CD14-positive monocyte (primary cell): ENCODE measurements at regions not wholly inside any gene's neighbourhood (a gene's known extent, or its start where the extent isn't known, plus 50 kb on each side); places are given as distances from the start of the nearest gene placed in this dataset.

Source experiments
- DNase-seq, 3 donors: peaks; one replicate each; pipeline ENCODE4 v3.0.0-alpha.2; 2011 to 2022
- H2AFZ ChIP-seq: 2 replicates; pipeline ENCODE4 v1.6.0; 2012; ENCODE audit warnings: mild to moderate bottlenecking, low read depth, low read length, inconsistent platforms; ENCODE audit not compliant: insufficient read depth, poor library complexity, severe bottlenecking
- H3K27ac ChIP-seq, 2 donors: 1 replicate in 1 of 2; 2 replicates in 1 of 2; pipeline ENCODE4 v1.5.1; 2012 to 2013; ENCODE audit warnings: low read length in 2 of 2, control low read depth in 1 of 2, inconsistent platforms in 1 of 2, low read depth in 1 of 2, mild to moderate bottlenecking in 1 of 2
- H3K27me3 ChIP-seq, 2 donors: one replicate each; pipeline versions ENCODE4 v1.6.0 to v1.6.1; 2011 to 2013; ENCODE audit warnings: low read length in 2 of 2; ENCODE audit not compliant: control insufficient read depth in 2 of 2, insufficient read depth in 2 of 2
- H3K36me3 ChIP-seq, 2 donors: replicated peaks in 1 of 2; 1 replicate in 1 of 2; 2 replicates in 1 of 2; pipeline versions ENCODE4 v1.5.1 to v1.6.1; 2012 to 2013; ENCODE audit warnings: low read length in 2 of 2, control low read depth in 1 of 2, inconsistent platforms in 1 of 2, mild to moderate bottlenecking in 1 of 2; ENCODE audit not compliant: insufficient read depth in 2 of 2, control insufficient read depth in 1 of 2
- H3K4me1 ChIP-seq, 2 donors: 1 replicate in 1 of 2; 2 replicates in 1 of 2; pipeline versions ENCODE4 v1.5.1 to v1.6.1; 2012 to 2013; ENCODE audit warnings: low read length in 2 of 2, control low read depth in 1 of 2, inconsistent platforms in 1 of 2, mild to moderate bottlenecking in 1 of 2, moderate library complexity in 1 of 2; ENCODE audit not compliant: insufficient read depth in 2 of 2, control insufficient read depth in 1 of 2
- H3K4me2 ChIP-seq: replicated peaks from 2 replicates; pipeline ENCODE3; 2012; ENCODE audit warnings: low read length, moderate library complexity, mild to moderate bottlenecking; ENCODE audit not compliant: poor library complexity, severe bottlenecking; ENCODE audit errors: extremely low read depth
- H3K4me3 ChIP-seq, 3 experiments: fragments of 200-600 bp in 1 of 3; sonication (generic) in 1 of 3; replicated peaks in 1 of 3; 1 replicate in 2 of 3; 2 replicates in 1 of 3; pipeline ENCODE4 v1.5.1; 2011 to 2013; ENCODE audit warnings: low read length in 3 of 3, mild to moderate bottlenecking in 3 of 3, control low read depth in 2 of 3, low read depth in 2 of 3, inconsistent platforms in 1 of 3, moderate library complexity in 1 of 3
- H3K79me2 ChIP-seq: 2 replicates; pipeline ENCODE4 v1.6.0; 2012; ENCODE audit warnings: mild to moderate bottlenecking, control low read depth, inconsistent platforms, low read length, moderate library complexity; ENCODE audit not compliant: insufficient read depth
- H3K9ac ChIP-seq: 2 replicates; pipeline ENCODE4 v1.6.0; 2017; ENCODE audit warnings: low read length, mild to moderate bottlenecking; ENCODE audit not compliant: insufficient read depth, poor library complexity, severe bottlenecking
- H3K9me3 ChIP-seq, 2 donors: replicated peaks in 1 of 2; 1 replicate in 1 of 2; 2 replicates in 1 of 2; pipeline versions ENCODE4 v1.5.1 to v1.6.1; 2012 to 2013; ENCODE audit warnings: low read length in 2 of 2, control low read depth in 1 of 2; ENCODE audit not compliant: control insufficient read depth in 1 of 2, insufficient read depth in 1 of 2
- H4K20me1 ChIP-seq: 2 replicates; pipeline ENCODE4 v1.6.0; 2012; ENCODE audit warnings: mild to moderate bottlenecking, low read length, control low read depth, moderate library complexity; ENCODE audit not compliant: insufficient read depth
- H3K27ac Mint-ChIP-seq, 7 donors: one replicate each; pipeline ENCODE4 v1.8.0; 2020; ENCODE audit warnings: mild to moderate bottlenecking in 7 of 7, mixed read lengths in 7 of 7, moderate library complexity in 6 of 7, inconsistent platforms in 2 of 7
- H3K27me3 Mint-ChIP-seq, 3 donors: one replicate each; pipeline ENCODE4 v1.8.0; 2021 to 2022; ENCODE audit warnings: low read depth in 3 of 3, mild to moderate bottlenecking in 3 of 3, mixed read lengths in 3 of 3, moderate library complexity in 3 of 3, inconsistent platforms in 1 of 3
- H3K36me3 Mint-ChIP-seq, 2 donors: one replicate each; pipeline ENCODE4 v1.8.0; 2020; ENCODE audit warnings: mixed read lengths in 2 of 2, inconsistent platforms in 1 of 2, mild to moderate bottlenecking in 1 of 2
- H3K4me1 Mint-ChIP-seq: one replicate; pipeline ENCODE4 v1.8.0; 2020; ENCODE audit warnings: mild to moderate bottlenecking, mixed read lengths
- H3K4me3 Mint-ChIP-seq, 2 donors: one replicate each; pipeline ENCODE4 v1.8.0; 2020; ENCODE audit warnings: mild to moderate bottlenecking in 2 of 2, mixed read lengths in 2 of 2, moderate library complexity in 1 of 2
- H3K9me3 Mint-ChIP-seq, 7 donors: one replicate each; pipeline ENCODE4 v1.8.0; 2020 to 2022; ENCODE audit warnings: mixed read lengths in 7 of 7, mild to moderate bottlenecking in 6 of 7, moderate library complexity in 6 of 7, inconsistent platforms in 2 of 7
- CTCF ChIP-seq: fragments of 200-600 bp; IDR thresholded peaks from one replicate; pipeline ENCODE4 v1.8.0; 2022; ENCODE audit warnings: antibody characterized with exemption, mild to moderate bottlenecking
- WGBS: methylation state at CpG from one replicate; pipeline ENCODE4 v1.1.5; 2013; ENCODE audit warnings: missing lambda C conversion rate; ENCODE audit not compliant: insufficient coverage; 5-methylcytosine and 5-hydroxymethylcytosine counted together
- intact Hi-C, 2 donors: fragments of 100-400 bp; cut with micrococcal nuclease; formaldehyde crosslinking; loops; one replicate each; pipeline versions ENCODE4 v1.15.0 to v1.15.1; 2023

GRCh38 chr18:69213842-69214241, 186.8 kb upstream of the DOK6 start:
- H3K27me3 Mint-ChIP-seq = no peaks in the 10 kb centered on the region
- DNase-seq = no peak
- peaks cover 0 to 2% (median 2%) of the 10 kb centered on the region in 7 donors for H3K9me3 Mint-ChIP-seq
- no peaks in the 10 kb centered on the region for H3K4me1 Mint-ChIP-seq
- H3K27ac Mint-ChIP-seq = no peak overlapping the region
- H3K4me3 ChIP-seq = no peak overlapping the region
- H3K36me3 Mint-ChIP-seq = no peaks in the 10 kb centered on the region
- no peak overlapping the region for H3K9ac ChIP-seq
- no peak overlapping the region for H2AFZ ChIP-seq
- no peaks in the 10 kb centered on the region for H3K27me3 ChIP-seq
- H3K79me2 ChIP-seq = no peaks in the 10 kb centered on the region
- no peaks in the 10 kb centered on the region for H4K20me1 ChIP-seq
- H3K4me3 Mint-ChIP-seq = no peak overlapping the region
- no peak for TF ChIP-seq CTCF
- no CpG with 5 or more reads among the region's 3 CpGs for WGBS
- H3K9me3 ChIP-seq = no peaks in the 10 kb centered on the region
- no peaks in the 10 kb centered on the region for H3K36me3 ChIP-seq
- H3K4me1 ChIP-seq = no peaks in the 10 kb centered on the region
- intact Hi-C loops = no loop called here
- no peak overlapping the region for H3K4me2 ChIP-seq
- H3K27ac ChIP-seq = no peak overlapping the region

GRCh38 chr18:69215161-69215560, 185.5 kb upstream of the DOK6 start:
- no peaks in the 10 kb centered on the region for H3K36me3 Mint-ChIP-seq
- WGBS = no CpG with 5 or more reads among the region's 1 CpG
- H3K27me3 ChIP-seq = no peaks in the 10 kb centered on the region
- no peaks in the 10 kb centered on the region for H3K4me1 Mint-ChIP-seq
- no peak overlapping the region for H3K4me3 Mint-ChIP-seq
- H3K4me1 ChIP-seq = no peaks in the 10 kb centered on the region
- H3K27ac Mint-ChIP-seq = no peak overlapping the region
- no peak overlapping the region for H3K4me3 ChIP-seq
- intact Hi-C loops = no loop called here
- H3K9me3 ChIP-seq = no peaks in the 10 kb centered on the region
- H2AFZ ChIP-seq = no peak overlapping the region
- no peak for DNase-seq
- no peak overlapping the region for H3K27ac ChIP-seq
- no peak overlapping the region for H3K9ac ChIP-seq
- H3K27me3 Mint-ChIP-seq = no peaks in the 10 kb centered on the region
- H3K36me3 ChIP-seq = no peaks in the 10 kb centered on the region
- H3K4me2 ChIP-seq = no peak overlapping the region
- H3K79me2 ChIP-seq = no peaks in the 10 kb centered on the region
- peaks cover 0 to 4% (median 2%) of the 10 kb centered on the region in 7 donors for H3K9me3 Mint-ChIP-seq
- no peak for TF ChIP-seq CTCF
- no peaks in the 10 kb centered on the region for H4K20me1 ChIP-seq
